ENCODE measurements at regions not wholly inside any gene's neighbourhood (a gene's known extent, or its start where the extent isn't known, plus 50 kb on each side); places are given as distances from the start of the nearest gene placed in this dataset.

DNA sequence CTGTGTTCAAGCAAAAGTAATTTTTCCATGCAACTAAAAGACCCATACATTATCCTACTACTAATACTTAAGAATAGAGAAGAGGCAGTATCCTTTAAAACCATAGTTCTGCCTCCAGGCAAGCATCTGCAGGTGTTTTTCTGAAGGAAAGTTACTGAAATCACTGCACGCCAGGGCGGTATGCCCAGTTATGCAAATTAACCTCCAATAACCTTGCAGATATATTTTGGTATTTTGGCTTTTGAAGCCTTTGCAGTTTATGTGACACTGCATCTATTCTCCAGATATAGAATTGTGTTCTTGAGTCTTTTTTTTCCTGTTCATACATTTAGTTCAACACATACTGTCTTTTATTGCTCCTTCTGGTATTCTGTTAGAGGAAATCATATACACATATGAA lies 346.2 kb upstream of the PDGFD start:
- TF ChIP-seq POLR2AphosphoS5 (IDR thresholded peaks at IDR 0.05; ENCODE audit: low read depth, low read length) (no peak), POLR2A (IDR thresholded peaks at IDR 0.05; ENCODE audit: control extremely low read depth in 1 of 2, low read depth in 2 of 2, low read length in 2 of 2) (no peak)

All from H1 (cell line).